ENCODE measurements at regions not wholly inside any gene's neighbourhood (a gene's known extent, or its start where the extent isn't known, plus 50 kb on each side); places are given as distances from the start of the nearest gene placed in this dataset.

GRCh38 chr7:94216944-94217461, 177.7 kb upstream of the COL1A2 start:
- TF ChIP-seq ZNF565 (CRISPR knock-in tag; conservative IDR thresholded peaks at IDR 0.05; ENCODE audit: low read depth), result no peak
- TF ChIP-seq TOX (CRISPR knock-in tag; IDR thresholded peaks at IDR 0.05; ENCODE audit: borderline replicate concordance), result no peak
- no peak for TF ChIP-seq ZC3H10 (CRISPR knock-in tag; IDR thresholded peaks at IDR 0.05)
- no peak for TF ChIP-seq PATZ1 (CRISPR knock-in tag; IDR thresholded peaks at IDR 0.05; ENCODE audit: borderline replicate concordance)
- TF ChIP-seq GLIS3 (CRISPR knock-in tag; IDR thresholded peaks at IDR 0.05), result no peak
- no peak for TF ChIP-seq ESRRG (CRISPR knock-in tag; IDR thresholded peaks at IDR 0.05)
- no peak for TF ChIP-seq PPARA (CRISPR knock-in tag; IDR thresholded peaks at IDR 0.05; ENCODE audit: borderline replicate concordance)
- TF ChIP-seq BACH2 (CRISPR knock-in tag; IDR thresholded peaks at IDR 0.05; ENCODE audit: borderline replicate concordance), result no peak
- no peak for TF ChIP-seq CSRNP3 (CRISPR knock-in tag; IDR thresholded peaks at IDR 0.05)
- TF ChIP-seq ARNTL (CRISPR knock-in tag; IDR thresholded peaks at IDR 0.05; ENCODE audit: borderline replicate concordance, low read depth), result no peak
- TF ChIP-seq ZFP30 (CRISPR knock-in tag; IDR thresholded peaks at IDR 0.05), result no peak
- TF ChIP-seq OSR1 (CRISPR knock-in tag; IDR thresholded peaks at IDR 0.05), result no peak
- no peak for TF ChIP-seq ISL1 (CRISPR knock-in tag; IDR thresholded peaks at IDR 0.05)
- no peak for TF ChIP-seq POU6F1 (CRISPR knock-in tag; IDR thresholded peaks at IDR 0.05; ENCODE audit: borderline replicate concordance, low read depth)
- TF ChIP-seq TSHZ2 (CRISPR knock-in tag; IDR thresholded peaks at IDR 0.05), result no peak
- no peak for TF ChIP-seq ZNF70 (CRISPR knock-in tag; IDR thresholded peaks at IDR 0.05)
- TF ChIP-seq RARB (CRISPR knock-in tag; IDR thresholded peaks at IDR 0.05), result no peak

GRCh38 chr7:94217766-94218165, 176.9 kb upstream of the COL1A2 start:
- no peak for TF ChIP-seq POU6F1 (CRISPR knock-in tag; IDR thresholded peaks at IDR 0.05; ENCODE audit: borderline replicate concordance, low read depth)
- no peak for TF ChIP-seq ZC3H10 (CRISPR knock-in tag; IDR thresholded peaks at IDR 0.05)
- no peak for TF ChIP-seq ZFP30 (CRISPR knock-in tag; IDR thresholded peaks at IDR 0.05)
- TF ChIP-seq ZNF8 (CRISPR knock-in tag; IDR thresholded peaks at IDR 0.05), result no peak
- TF ChIP-seq TSHZ2 (CRISPR knock-in tag; IDR thresholded peaks at IDR 0.05), result no peak
- TF ChIP-seq TCF4 (CRISPR knock-in tag; IDR thresholded peaks at IDR 0.05; ENCODE audit: borderline replicate concordance), result no peak
- TF ChIP-seq CREB5 (CRISPR knock-in tag; IDR thresholded peaks at IDR 0.05; ENCODE audit: low read depth), result no peak
- no peak for TF ChIP-seq ZFP3 (CRISPR knock-in tag; IDR thresholded peaks at IDR 0.05)
- TF ChIP-seq PATZ1 (CRISPR knock-in tag; IDR thresholded peaks at IDR 0.05; ENCODE audit: borderline replicate concordance), result no peak
- TF ChIP-seq PPARA (CRISPR knock-in tag; IDR thresholded peaks at IDR 0.05; ENCODE audit: borderline replicate concordance), result no peak
- TF ChIP-seq ZNF70 (CRISPR knock-in tag; IDR thresholded peaks at IDR 0.05), result no peak
- TF ChIP-seq RARB (CRISPR knock-in tag; IDR thresholded peaks at IDR 0.05), result no peak
- ATAC-seq, result no peak

More at GRCh38 chr7:94216944-94217461, 177.7 kb upstream of the COL1A2 start:
- no peak for ATAC-seq

All from SK-N-SH treated with all-trans-retinoic acid at 6 μM for 48 hours (cell line).